OCI-LY1 (cell line): ENCODE measurements at regions not wholly inside any gene's neighbourhood (a gene's known extent, or its start where the extent isn't known, plus 50 kb on each side); places are given as distances from the start of the nearest gene placed in this dataset.

ENCODE experiments used
- H2AFZ ChIP-seq: fragments of 200-600 bp; sonication (generic), shearing (Covaris generic); 2 replicates; pipeline ENCODE4 v1.6.0; 2014; ENCODE audit warnings: antibody characterized with exemption, mild to moderate bottlenecking, low read length
- H3F3A ChIP-seq: fragments of 200-600 bp; sonication (generic), shearing (Covaris generic); 2 replicates; pipeline ENCODE4 v1.6.0; 2014; ENCODE audit warnings: mild to moderate bottlenecking, antibody characterized with exemption, low read length, moderate library complexity; ENCODE audit not compliant: insufficient read depth
- H3K27ac ChIP-seq: fragments of 200-600 bp; sonication (generic); 2 replicates; pipeline ENCODE4 v1.5.1; 2014; ENCODE audit warnings: low read length, mixed run types, mild to moderate bottlenecking, low read depth; ENCODE audit not compliant: poor library complexity, severe bottlenecking
- H3K27me3 ChIP-seq: fragments of 200-600 bp; sonication (generic); 2 replicates; pipeline ENCODE4 v1.6.0; 2014; ENCODE audit warnings: antibody characterized with exemption, mild to moderate bottlenecking, low read length, moderate library complexity; ENCODE audit not compliant: insufficient read depth
- H3K36me3 ChIP-seq: fragments of 200-600 bp; sonication (generic); 2 replicates; pipeline ENCODE4 v1.6.1; 2014; ENCODE audit warnings: mild to moderate bottlenecking, antibody characterized with exemption, low read length, moderate library complexity, mixed read lengths; ENCODE audit not compliant: insufficient read depth
- H3K4me1 ChIP-seq: fragments of 200-600 bp; sonication (generic); 2 replicates; pipeline ENCODE4 v1.5.1; 2014; ENCODE audit warnings: mild to moderate bottlenecking, low read length, moderate library complexity; ENCODE audit not compliant: insufficient read depth, severe bottlenecking
- H3K4me2 ChIP-seq: fragments of 200-600 bp; sonication (generic), shearing (Covaris generic); 2 replicates; pipeline ENCODE4 v1.6.1; 2014; ENCODE audit warnings: low read length
- H3K4me3 ChIP-seq: fragments of 200-600 bp; sonication (generic); 2 replicates; pipeline ENCODE4 v1.5.1; 2014; ENCODE audit warnings: low read length, low read depth, mild to moderate bottlenecking, mixed read lengths; ENCODE audit not compliant: poor library complexity, severe bottlenecking
- H3K79me2 ChIP-seq: fragments of 200-600 bp; shearing (Covaris generic); 2 replicates; pipeline ENCODE4 v1.6.1; 2016; ENCODE audit warnings: mixed run types, low read length, mixed read lengths; ENCODE audit not compliant: insufficient read depth
- H3K9ac ChIP-seq: fragments of 200-600 bp; sonication (generic), shearing (Covaris generic); 2 replicates; pipeline ENCODE4 v1.6.1; 2014; ENCODE audit warnings: mild to moderate bottlenecking, low read length, mixed read lengths
- H3K9me2 ChIP-seq: fragments of 200-600 bp; sonication (generic), shearing (Covaris generic); 2 replicates; pipeline ENCODE4 v1.6.1; 2014; ENCODE audit warnings: low read depth, mild to moderate bottlenecking, low read length, mixed read lengths
- H3K9me3 ChIP-seq: fragments of 200-600 bp; shearing (Covaris generic); 2 replicates; pipeline ENCODE4 v1.6.1; 2014; ENCODE audit warnings: low read length, mixed read lengths
- H4K20me1 ChIP-seq: fragments of 200-600 bp; sonication (generic), shearing (Covaris generic); 2 replicates; pipeline ENCODE4 v1.6.0; 2016; ENCODE audit warnings: mild to moderate bottlenecking, low read length; ENCODE audit not compliant: insufficient read depth
- CTCF ChIP-seq: fragments of 200-600 bp; sonication (generic), shearing (Covaris generic); IDR thresholded peaks from 2 replicates; pipeline ENCODE4 v1.5.1; 2017; ENCODE audit warnings: mild to moderate bottlenecking, antibody characterized with exemption, low read length, moderate library complexity, mixed read lengths
- EZH2 ChIP-seq: fragments of 200-600 bp; sonication (generic), shearing (Covaris generic); IDR thresholded peaks from 2 replicates; pipeline ENCODE4 v1.8.0; 2017; ENCODE audit warnings: borderline replicate concordance, mixed run types, mild to moderate bottlenecking, antibody characterized with exemption, low read length, moderate library complexity, mixed read lengths

GRCh38 chr4:115323106-115323707, 209.8 kb upstream of the NDST4 start:
- no peaks in the 10 kb centered on the region for H3K9me2 ChIP-seq
- H3K9ac ChIP-seq: no peak overlapping the region
- no peak overlapping the region for H3K4me3 ChIP-seq
- no peaks in the 10 kb centered on the region for H3K4me1 ChIP-seq
- no peaks in the 10 kb centered on the region for H3F3A ChIP-seq
- no peaks in the 10 kb centered on the region for H4K20me1 ChIP-seq
- H2AFZ ChIP-seq: no peak overlapping the region
- TF ChIP-seq EZH2: no peak
- TF ChIP-seq CTCF: no peak
- H3K9me3 ChIP-seq: no peaks in the 10 kb centered on the region
- H3K27me3 ChIP-seq: no peaks in the 10 kb centered on the region
- H3K4me2 ChIP-seq: no peak overlapping the region
- H3K36me3 ChIP-seq: no peaks in the 10 kb centered on the region
- no peak overlapping the region for H3K27ac ChIP-seq
- no peaks in the 10 kb centered on the region for H3K79me2 ChIP-seq

DNA sequence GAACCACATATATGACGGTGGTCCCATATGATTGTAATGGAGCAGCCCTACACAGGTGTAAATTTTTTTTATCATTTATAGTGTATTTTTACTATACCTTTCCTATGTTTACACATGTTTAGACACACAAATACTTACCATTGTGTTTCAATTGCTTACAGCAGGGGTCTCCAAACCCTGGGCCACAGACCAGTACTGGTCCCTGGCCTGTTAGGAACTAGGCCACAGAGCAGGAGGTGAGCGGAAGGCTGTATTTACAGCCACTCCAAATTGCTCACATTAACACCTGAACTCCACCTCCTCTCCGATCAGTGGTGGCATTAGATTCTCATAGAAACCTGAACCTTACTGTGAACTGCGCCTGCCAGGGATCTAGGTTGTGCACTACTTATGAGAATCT, 201.8 kb upstream of the NDST4 start:
- H3K9ac ChIP-seq: no peak overlapping the region
- H3K4me3 ChIP-seq: no peak overlapping the region
- H3K27ac ChIP-seq: no peak overlapping the region
- no peaks in the 10 kb centered on the region for H4K20me1 ChIP-seq
- H3K4me1 ChIP-seq: no peaks in the 10 kb centered on the region
- no peaks in the 10 kb centered on the region for H3K79me2 ChIP-seq
- no peaks in the 10 kb centered on the region for H3K9me3 ChIP-seq
- no peaks in the 10 kb centered on the region for H3K27me3 ChIP-seq
- H3K9me2 ChIP-seq: no peaks in the 10 kb centered on the region
- H3K4me2 ChIP-seq: no peak overlapping the region
- TF ChIP-seq EZH2 (no peak), CTCF (no peak)
- no peaks in the 10 kb centered on the region for H3F3A ChIP-seq
- no peaks in the 10 kb centered on the region for H3K36me3 ChIP-seq
- H2AFZ ChIP-seq: no peak overlapping the region

DNA sequence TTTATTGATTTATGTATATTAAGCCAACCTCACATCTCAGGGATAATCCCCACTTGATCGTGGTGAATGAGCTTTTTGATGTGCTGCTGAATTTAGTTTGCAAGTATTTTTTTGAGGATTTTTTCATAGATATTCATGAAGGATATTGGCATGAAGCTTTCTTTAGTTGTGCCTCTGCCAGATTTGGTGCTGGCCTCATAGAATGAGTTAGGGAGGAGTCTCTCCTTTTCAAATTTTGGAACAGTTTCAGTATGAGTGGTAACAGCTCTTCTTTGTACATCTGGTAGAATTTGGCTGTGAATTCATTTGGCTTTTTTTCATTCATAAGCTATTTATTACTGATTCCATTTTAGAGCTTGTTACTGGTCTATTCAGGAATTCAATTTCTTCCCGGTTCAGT, 197.2 kb upstream of the NDST4 start:
- Histone ChIP-seq H3K27me3 (no peaks in the 10 kb centered on the region), H3K9ac (no peak overlapping the region), H3K4me3 (no peak overlapping the region), H2AFZ (no peak overlapping the region), H3K4me2 (no peak overlapping the region), H3K4me1 (no peaks in the 10 kb centered on the region), H3K36me3 (no peaks in the 10 kb centered on the region), H3K79me2 (no peaks in the 10 kb centered on the region), H3K9me2 (no peaks in the 10 kb centered on the region), H4K20me1 (no peaks in the 10 kb centered on the region), H3K27ac (no peak overlapping the region), H3K9me3 (no peaks in the 10 kb centered on the region), H3F3A (no peaks in the 10 kb centered on the region)
- no peak for TF ChIP-seq CTCF
- no peak for TF ChIP-seq EZH2
